ENCODE measurements at regions not wholly inside any gene's neighbourhood (a gene's known extent, or its start where the extent isn't known, plus 50 kb on each side); places are given as distances from the start of the nearest gene placed in this dataset.

DNA sequence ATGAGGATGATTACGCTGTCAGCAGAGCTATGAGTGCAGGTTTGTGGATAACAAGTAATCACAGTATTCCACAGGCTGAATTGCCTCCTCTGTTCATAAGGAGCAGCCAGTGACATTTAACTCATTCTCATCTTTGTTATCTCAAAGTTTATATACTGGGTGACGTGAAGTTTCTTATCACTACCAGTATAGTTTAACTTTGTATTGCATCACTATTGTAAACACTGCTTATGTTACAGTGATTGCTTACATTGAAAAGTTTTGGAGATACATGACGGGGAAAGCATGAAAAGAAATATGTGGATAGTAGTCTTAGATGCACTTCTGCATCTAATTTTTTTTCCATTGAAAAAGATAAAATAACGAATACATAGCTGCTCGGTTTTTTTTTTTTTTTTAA is 429.7 kb downstream of the VGLL3 start:
- TF ChIP-seq POLR2AphosphoS2 (conservative IDR thresholded peaks at IDR 0.05; ENCODE audit: low read length) (no peak), USF2 (IDR thresholded peaks at IDR 0.05) (no peak), POLR2A (IDR thresholded peaks at IDR 0.05; ENCODE audit: low read length) (no peak)

Data from A549 (cell line).